SU-DHL-6 (cell line): ENCODE measurements at regions not wholly inside any gene's neighbourhood (a gene's known extent, or its start where the extent isn't known, plus 50 kb on each side); places are given as distances from the start of the nearest gene placed in this dataset.
A peak's percentile ranks its signal among the peaks of the same experiment; 100 is the strongest.

Experiments used
- H2AFZ ChIP-seq: fragments of 200-600 bp; sonication (generic); 2 replicates; pipeline ENCODE4 v1.6.1; 2014; ENCODE audit warnings: low read depth, mild to moderate bottlenecking, moderate library complexity, mixed read lengths, antibody characterized with exemption, low read length; ENCODE audit not compliant: severe bottlenecking
- H3F3A ChIP-seq: fragments of 200-600 bp; shearing (Covaris generic); 2 replicates; pipeline ENCODE4 v1.6.0; 2016; ENCODE audit warnings: antibody characterized with exemption, mild to moderate bottlenecking; ENCODE audit not compliant: insufficient read depth
- H3K27ac ChIP-seq: fragments of 200-600 bp; sonication (generic); 2 replicates; pipeline ENCODE4 v1.5.1; 2016; ENCODE audit warnings: low read depth, mild to moderate bottlenecking, low read length, moderate library complexity, mixed read lengths
- H3K27me3 ChIP-seq: fragments of 200-600 bp; sonication (generic), shearing (Covaris generic); 2 replicates; pipeline ENCODE4 v1.6.0; 2014; ENCODE audit warnings: mild to moderate bottlenecking, low read length
- H3K36me3 ChIP-seq: fragments of 200-600 bp; sonication (generic); 2 replicates; pipeline ENCODE4 v1.6.1; 2014; ENCODE audit warnings: mild to moderate bottlenecking, low read length, mixed read lengths
- H3K4me2 ChIP-seq: fragments of 300-600, 200-600 bp; shearing (Covaris generic), sonication (generic); 2 replicates; pipeline ENCODE4 v1.6.0; 2014; ENCODE audit warnings: low read length, low read depth, mild to moderate bottlenecking; ENCODE audit not compliant: poor library complexity, severe bottlenecking
- H3K4me3 ChIP-seq: fragments of 200-600 bp; sonication (generic); 2 replicates; pipeline ENCODE4 v1.5.1; 2014; ENCODE audit warnings: antibody characterized with exemption, low read length, mild to moderate bottlenecking, mixed read lengths; ENCODE audit not compliant: insufficient read depth, poor library complexity, severe bottlenecking
- H3K79me2 ChIP-seq: fragments of 200-600 bp; sonication (generic); 2 replicates; pipeline ENCODE4 v1.6.1; 2014; ENCODE audit warnings: mild to moderate bottlenecking, low read length, moderate library complexity; ENCODE audit not compliant: insufficient read depth
- H3K9ac ChIP-seq: fragments of 200-600 bp; sonication (generic); 2 replicates; pipeline ENCODE4 v1.7.0; 2014; ENCODE audit warnings: mild to moderate bottlenecking, low read length
- H3K9me2 ChIP-seq: fragments of 200-600 bp; sonication (generic); replicated peaks from 2 replicates; pipeline ENCODE4 v1.6.1; 2014; ENCODE audit warnings: low read length; ENCODE audit not compliant: insufficient read depth
- H3K9me3 ChIP-seq: fragments of 200-600 bp; sonication (generic); 2 replicates; pipeline ENCODE4 v1.6.1; 2014; ENCODE audit warnings: low read length, mixed read lengths; ENCODE audit not compliant: insufficient read depth
- H4K20me1 ChIP-seq: fragments of 200-600 bp; sonication (generic); 2 replicates; pipeline ENCODE4 v1.6.1; 2014; ENCODE audit warnings: low read depth, mild to moderate bottlenecking, antibody characterized with exemption, low read length, moderate library complexity, mixed read lengths
- CTCF ChIP-seq: fragments of 200-600 bp; sonication (generic); IDR thresholded peaks from one replicate; pipeline ENCODE4 v1.5.1; 2017; ENCODE audit warnings: antibody characterized with exemption, mild to moderate bottlenecking, low read length, moderate library complexity; ENCODE audit not compliant: insufficient read depth, poor library complexity, severe bottlenecking
- EZH2phosphoT487 ChIP-seq: fragments of 200-600 bp; sonication (generic), shearing (Covaris generic); conservative IDR thresholded peaks from 2 replicates; pipeline ENCODE4 v1.6.1; 2018; ENCODE audit warnings: mild to moderate bottlenecking, antibody characterized with exemption, low read length, moderate library complexity, mixed read lengths

GRCh38 chr3:83321891-83322290 is 1560.4 kb upstream of the GBE1 start:
- H3K27me3 ChIP-seq = no peaks in the 10 kb centered on the region
- H3K4me2 ChIP-seq = peak overlapping the region; percentile 25
- H3K9me3 ChIP-seq = no peaks in the 10 kb centered on the region
- no peaks in the 10 kb centered on the region for H3K79me2 ChIP-seq
- H4K20me1 ChIP-seq = no peaks in the 10 kb centered on the region
- no peak overlapping the region for H3K27ac ChIP-seq
- no peak for TF ChIP-seq CTCF
- no peak for TF ChIP-seq EZH2phosphoT487
- no peaks in the 10 kb centered on the region for H3K36me3 ChIP-seq
- H3K9me2 ChIP-seq = no peaks in the 10 kb centered on the region
- H3F3A ChIP-seq = no peaks in the 10 kb centered on the region
- H2AFZ ChIP-seq = peak overlapping the region; percentile 44
- no peak overlapping the region for H3K4me3 ChIP-seq
- H3K9ac ChIP-seq = no peak overlapping the region

DNA sequence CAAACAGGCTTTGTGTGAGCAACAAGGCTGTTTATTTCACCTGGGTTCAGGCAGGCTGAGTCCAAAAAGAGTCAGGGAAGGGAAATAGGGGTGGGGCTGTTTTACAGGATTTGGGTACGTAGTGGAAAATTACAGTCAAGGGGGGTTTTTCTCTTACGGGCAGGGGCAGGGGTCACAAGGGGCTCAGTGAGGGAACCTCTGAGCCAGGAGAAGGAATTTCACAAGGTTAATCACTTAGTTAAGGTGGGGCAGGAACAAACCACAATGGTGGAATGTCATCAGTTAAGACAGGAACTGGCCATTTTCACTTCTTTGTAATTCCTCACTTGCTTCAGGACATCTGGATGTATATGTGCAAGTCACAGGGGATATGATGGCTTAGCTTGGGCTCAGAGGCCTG is 1592.8 kb upstream of the GBE1 start:
- Histone ChIP-seq H3F3A (no peaks in the 10 kb centered on the region), H3K79me2 (no peaks in the 10 kb centered on the region), H3K4me2 (no peak overlapping the region), H3K4me3 (no peak overlapping the region), H3K27me3 (no peaks in the 10 kb centered on the region), H3K36me3 (0 out of 2 replicates have a peak, but pooled peaks cover 4% of the 10 kb centered on the region), H4K20me1 (no peaks in the 10 kb centered on the region), H3K9ac (no peak overlapping the region), H3K9me2 (no peaks in the 10 kb centered on the region), H3K27ac (no peak overlapping the region), H2AFZ (no peak overlapping the region), H3K9me3 (no peaks in the 10 kb centered on the region; the same call in 1 of the 2 replicates)
- TF ChIP-seq EZH2phosphoT487 = no peak
- no peak for TF ChIP-seq CTCF

GRCh38 chr3:83393276-83393675 is 1565.5 kb upstream of the CADM2 start:
- Histone ChIP-seq H3K4me3 (no peak overlapping the region), H3K9ac (no peak overlapping the region), H3K36me3 (no peaks in the 10 kb centered on the region), H3K27me3 (no peaks in the 10 kb centered on the region), H3K27ac (no peak overlapping the region), H3K79me2 (no peaks in the 10 kb centered on the region), H4K20me1 (no peaks in the 10 kb centered on the region), H3K9me2 (no peaks in the 10 kb centered on the region), H3F3A (no peaks in the 10 kb centered on the region), H2AFZ (no peak overlapping the region), H3K9me3 (no peaks in the 10 kb centered on the region), H3K4me2 (no peak overlapping the region)
- TF ChIP-seq CTCF = no peak
- no peak for TF ChIP-seq EZH2phosphoT487

DNA sequence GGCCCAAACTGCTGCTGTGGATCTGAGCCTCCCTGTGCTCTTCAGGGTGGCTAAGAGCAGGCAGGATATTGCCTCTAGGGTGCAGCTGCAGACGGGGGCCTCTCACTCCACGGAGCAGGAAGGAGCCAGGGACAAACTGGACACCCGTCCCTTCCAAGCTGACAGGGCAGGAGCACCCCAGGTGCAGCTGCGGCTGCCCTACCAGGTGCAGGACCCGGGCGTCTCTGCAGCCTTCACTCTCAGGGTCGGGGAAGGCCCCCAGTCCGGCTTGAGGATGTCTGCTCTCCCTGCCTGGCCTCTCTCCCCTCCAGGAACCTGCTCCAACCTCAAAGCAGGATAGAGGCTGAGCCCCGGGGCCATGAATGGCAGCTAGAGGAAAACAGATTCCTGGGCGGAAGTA is 1554.9 kb upstream of the CADM2 start:
- Histone ChIP-seq H3K27ac (no peak overlapping the region), H3K4me3 (no peak overlapping the region), H2AFZ (peak overlapping the region; percentile 77)

More for the DNA sequence above, 1554.9 kb upstream of the CADM2 start:
- no peaks in the 10 kb centered on the region for H3K9me2 ChIP-seq
- no peak overlapping the region for H3K9ac ChIP-seq
- no peaks in the 10 kb centered on the region for H3K9me3 ChIP-seq
- no peaks in the 10 kb centered on the region for H3F3A ChIP-seq
- TF ChIP-seq EZH2phosphoT487 (no peak), CTCF (no peak)
- H3K36me3 ChIP-seq = no peaks in the 10 kb centered on the region
- H3K4me2 ChIP-seq = no peak overlapping the region
- H3K27me3 ChIP-seq = no peaks in the 10 kb centered on the region
- H4K20me1 ChIP-seq = no peaks in the 10 kb centered on the region
- no peaks in the 10 kb centered on the region for H3K79me2 ChIP-seq
